ENCODE measurements at regions not wholly inside any gene's neighbourhood (a gene's known extent, or its start where the extent isn't known, plus 50 kb on each side); places are given as distances from the start of the nearest gene placed in this dataset.

DNA sequence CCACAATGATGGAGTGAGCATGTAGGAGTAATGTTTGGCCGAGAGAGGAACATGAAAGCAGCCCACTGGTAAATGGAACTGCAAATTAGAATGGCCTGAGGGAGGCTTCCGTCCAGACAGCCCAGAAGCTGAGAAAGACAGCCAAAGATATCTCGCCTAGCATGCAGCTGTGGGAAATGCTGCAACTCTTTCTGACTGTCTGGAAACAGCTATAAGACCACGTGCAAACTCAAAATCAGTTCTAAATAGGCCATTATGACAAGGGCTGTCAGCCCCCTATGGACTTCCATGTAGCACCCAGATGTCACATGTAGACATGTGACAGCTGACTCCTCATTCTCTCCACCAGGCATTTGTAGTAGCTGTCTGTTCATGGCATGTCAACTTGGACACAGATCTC, 62.9 kb upstream of the ATP1A1 start:
- no peak for DNase-seq (ENCODE audit: low spot score)
- TF ChIP-seq, protein P1, sequence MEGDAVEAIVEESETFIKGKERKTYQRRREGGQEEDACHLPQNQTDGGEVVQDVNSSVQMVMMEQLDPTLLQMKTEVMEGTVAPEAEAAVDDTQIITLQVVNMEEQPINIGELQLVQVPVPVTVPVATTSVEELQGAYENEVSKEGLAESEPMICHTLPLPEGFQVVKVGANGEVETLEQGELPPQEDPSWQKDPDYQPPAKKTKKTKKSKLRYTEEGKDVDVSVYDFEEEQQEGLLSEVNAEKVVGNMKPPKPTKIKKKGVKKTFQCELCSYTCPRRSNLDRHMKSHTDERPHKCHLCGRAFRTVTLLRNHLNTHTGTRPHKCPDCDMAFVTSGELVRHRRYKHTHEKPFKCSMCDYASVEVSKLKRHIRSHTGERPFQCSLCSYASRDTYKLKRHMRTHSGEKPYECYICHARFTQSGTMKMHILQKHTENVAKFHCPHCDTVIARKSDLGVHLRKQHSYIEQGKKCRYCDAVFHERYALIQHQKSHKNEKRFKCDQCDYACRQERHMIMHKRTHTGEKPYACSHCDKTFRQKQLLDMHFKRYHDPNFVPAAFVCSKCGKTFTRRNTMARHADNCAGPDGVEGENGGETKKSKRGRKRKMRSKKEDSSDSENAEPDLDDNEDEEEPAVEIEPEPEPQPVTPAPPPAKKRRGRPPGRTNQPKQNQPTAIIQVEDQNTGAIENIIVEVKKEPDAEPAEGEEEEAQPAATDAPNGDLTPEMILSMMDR (IDR thresholded peaks at IDR 0.05; ENCODE audit: extremely low read depth, missing control alignments) = no peak

DNA sequence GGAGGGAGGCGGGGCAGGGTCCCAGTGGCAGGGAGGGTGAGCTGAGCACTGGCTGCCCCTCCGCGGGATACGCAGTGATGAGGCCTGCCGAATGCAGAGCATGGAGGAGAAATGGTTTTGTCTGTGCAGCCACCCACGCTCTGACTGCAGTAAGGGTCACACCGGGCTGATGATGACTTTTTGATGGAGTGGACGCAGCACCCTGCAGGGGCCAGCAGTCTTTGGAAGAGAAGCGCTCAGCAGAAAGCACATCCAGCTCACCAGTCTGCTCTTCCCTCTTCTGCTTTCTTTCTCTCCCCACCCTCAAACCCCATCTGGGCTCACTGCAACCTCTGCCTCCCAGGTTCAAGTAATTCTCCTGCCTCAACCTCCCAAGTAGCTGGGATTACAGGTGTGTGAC, 61.9 kb upstream of the ATP1A1 start:
- TF ChIP-seq, protein P1 (IDR thresholded peaks at IDR 0.05; ENCODE audit: extremely low read depth, missing control alignments) = no peak
- no peak for DNase-seq (ENCODE audit: low spot score)

DNA sequence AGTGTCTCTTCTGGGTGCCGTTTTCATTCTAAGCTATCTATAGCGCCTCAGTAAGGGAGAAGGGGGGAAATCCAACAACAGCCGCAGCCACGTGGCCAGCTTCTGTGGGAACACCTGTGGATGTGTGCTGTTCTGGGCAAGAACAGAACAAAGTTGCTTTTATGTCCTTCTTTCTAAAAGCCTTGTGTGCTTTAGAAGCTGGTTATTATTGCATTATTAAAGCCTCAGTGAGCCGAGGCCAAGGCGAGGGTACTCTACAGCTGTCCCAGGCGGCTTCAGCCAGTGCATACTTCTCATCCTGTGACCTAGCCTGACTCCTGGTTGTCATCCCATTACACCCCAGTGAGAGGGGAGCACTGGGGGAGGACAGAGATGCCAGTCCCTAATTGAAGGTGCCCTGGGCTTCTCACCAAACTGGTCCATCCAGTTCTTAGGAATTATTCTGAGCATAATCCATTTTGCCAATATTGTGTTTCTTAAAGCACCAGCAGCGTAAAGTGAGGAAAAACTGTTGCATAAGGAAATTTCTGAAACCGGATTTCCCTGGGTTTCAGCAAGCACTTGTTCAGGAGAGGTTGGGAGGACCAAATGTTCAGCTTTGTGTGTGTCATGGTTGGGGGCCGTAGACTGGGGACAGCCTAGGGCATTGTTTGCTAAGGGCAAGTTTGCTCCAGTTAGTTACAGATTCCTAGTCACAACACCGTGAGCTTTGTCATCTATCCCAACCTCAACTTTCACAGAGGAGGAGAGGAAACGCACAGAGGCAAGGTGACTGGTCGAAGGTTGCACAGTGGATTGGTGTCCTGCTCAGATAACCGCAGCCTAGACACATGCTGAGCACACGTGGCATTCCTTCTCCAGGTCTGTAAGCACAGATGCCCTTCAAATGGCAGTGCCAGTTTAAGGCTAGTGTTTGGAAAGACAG, 61.0 kb upstream of the ATP1A1 start:
- no peak for DNase-seq (ENCODE audit: low spot score)
- TF ChIP-seq, protein P1 (IDR thresholded peaks at IDR 0.05; ENCODE audit: extremely low read depth, missing control alignments) = no peak

DNA sequence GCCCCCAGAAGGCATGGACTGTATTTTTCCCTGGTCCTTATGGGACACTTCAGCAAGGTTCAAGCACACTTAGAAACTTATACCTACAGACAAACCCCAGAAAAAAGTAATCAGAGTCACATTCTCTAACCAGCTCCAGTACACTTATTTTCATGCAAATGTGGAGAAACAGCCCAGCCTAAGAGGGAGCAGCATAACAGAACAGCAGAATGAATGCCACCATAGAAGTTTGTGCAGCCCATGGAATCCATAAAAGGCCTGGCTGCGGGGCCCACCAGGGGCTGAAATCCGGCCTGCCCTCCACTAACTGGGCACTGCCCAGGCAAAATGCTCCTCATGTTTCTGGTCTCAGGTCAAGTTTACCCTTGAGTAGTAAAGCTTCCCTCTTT, 60.4 kb upstream of the ATP1A1 start:
- TF ChIP-seq, protein P1 (IDR thresholded peaks at IDR 0.05; ENCODE audit: extremely low read depth, missing control alignments) = no peak
- DNase-seq (ENCODE audit: low spot score) = no peak

- TF ChIP-seq, protein P1 (IDR thresholded peaks at IDR 0.05; ENCODE audit: extremely low read depth, missing control alignments) = no peak
- DNase-seq (ENCODE audit: low spot score) = no peak
These were observed 59.3 kb upstream of the ATP1A1 start for GRCh38 chr1:116313776-116314175.

GRCh38 chr1:116314305-116314919, 58.6 kb upstream of the ATP1A1 start:
- TF ChIP-seq, protein P1 (IDR thresholded peaks at IDR 0.05; ENCODE audit: extremely low read depth, missing control alignments) = no peak
- no peak for DNase-seq (ENCODE audit: low spot score)

DNA sequence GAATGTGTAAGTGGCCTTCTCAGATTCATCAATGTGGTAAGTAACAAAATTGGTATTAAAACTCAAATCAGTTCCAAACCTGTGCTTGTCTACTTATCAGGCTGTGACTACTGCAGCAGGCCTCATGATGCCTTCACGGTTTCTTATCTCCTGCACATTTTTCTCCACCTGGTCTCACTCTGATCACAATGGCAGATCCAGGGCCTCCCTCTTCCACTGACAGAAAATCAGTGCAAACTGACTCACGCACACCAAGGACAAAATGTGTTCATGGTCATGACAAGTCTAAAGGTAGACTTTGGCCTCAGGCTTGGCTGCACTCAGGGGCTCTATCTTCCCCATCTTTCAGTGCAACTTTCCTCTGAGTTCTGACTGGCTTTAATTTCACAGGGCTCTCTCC, 56.7 kb upstream of the ATP1A1 start:
- DNase-seq (ENCODE audit: low spot score) = no peak
- TF ChIP-seq, protein P1 (IDR thresholded peaks at IDR 0.05; ENCODE audit: extremely low read depth, missing control alignments) = no peak
